Natural killer cell treated with Interleukin-12 subunit alpha and Interleukin-12 subunit beta and Interleukin-15 and Interleukin-18, amount 100 ng/mL, for 72 hours (primary cell): ENCODE measurements at regions not wholly inside any gene's neighbourhood (a gene's known extent, or its start where the extent isn't known, plus 50 kb on each side); places are given as distances from the start of the nearest gene placed in this dataset.
"Not testable (repeated sequence)": the region's sequence is repeated elsewhere in the genome, so short reads cannot be mapped to it uniquely, and the experiment has no call there.

Source experiments
- ATAC-seq, 2 donors: fragments of 150-1000 bp; cut with Tn5 transposase in 1 of 2; sonication (Bioruptor Pico), chemical (Tn5 transposase) in 1 of 2; 2 replicates each; pipeline ENCODE4 v1.10.0; 2021
- DNase-seq: peaks from one replicate; pipeline ENCODE4 v3.0.0; 2022; ENCODE audit warnings: low spot score
- H3K27ac Mint-ChIP-seq, 2 donors: 1 replicate in 1 of 2; 2 replicates in 1 of 2; pipeline ENCODE4 v1.8.0; 2022; ENCODE audit warnings: mixed read lengths in 2 of 2, mild to moderate bottlenecking in 1 of 2, moderate library complexity in 1 of 2
- H3K27me3 Mint-ChIP-seq, 2 donors: 1 replicate in 1 of 2; 2 replicates in 1 of 2; pipeline ENCODE4 v1.8.0; 2022; ENCODE audit warnings: mixed read lengths in 2 of 2
- H3K36me3 Mint-ChIP-seq: one replicate; pipeline ENCODE4 v1.8.0; 2022; ENCODE audit warnings: mixed read lengths
- H3K4me1 Mint-ChIP-seq, 2 donors: 1 replicate in 1 of 2; 2 replicates in 1 of 2; pipeline ENCODE4 v1.8.0; 2022; ENCODE audit warnings: low read depth in 2 of 2, mixed read lengths in 2 of 2, mild to moderate bottlenecking in 1 of 2
- H3K4me3 Mint-ChIP-seq: one replicate; pipeline ENCODE4 v1.8.0; 2022; ENCODE audit warnings: mixed read lengths
- H3K9me3 Mint-ChIP-seq: 2 replicates; pipeline ENCODE4 v1.8.0; 2022; ENCODE audit warnings: mixed read lengths

DNA sequence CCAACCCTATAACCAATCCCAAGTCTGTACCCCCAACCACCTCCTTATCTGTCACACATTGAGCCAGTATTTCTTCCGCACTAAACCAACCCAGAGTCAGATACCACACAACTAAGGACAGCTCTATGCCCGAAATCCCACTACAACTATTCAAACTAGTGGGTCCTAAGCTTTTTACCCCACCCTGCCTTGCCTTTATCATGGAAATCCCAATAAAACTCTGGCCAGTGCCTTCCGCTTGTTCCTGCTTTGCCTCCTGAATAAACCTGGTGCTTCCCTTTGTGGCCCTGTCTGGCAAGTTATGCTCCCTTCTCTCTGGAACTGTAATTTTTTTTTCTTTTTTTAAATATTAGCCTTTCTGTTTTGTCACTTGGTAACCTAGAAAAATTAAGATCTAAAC lies 493.3 kb upstream of the SYT1 start:
- H3K27ac Mint-ChIP-seq = no peak overlapping the region
- H3K9me3 Mint-ChIP-seq = peaks cover 26% of the 10 kb centered on the region
- DNase-seq (no peak), ATAC-seq (no peak)
- no peaks in the 10 kb centered on the region for H3K27me3 Mint-ChIP-seq
- H3K36me3 Mint-ChIP-seq = peaks cover 10% of the 10 kb centered on the region
- no peak overlapping the region for H3K4me3 Mint-ChIP-seq
- H3K4me1 Mint-ChIP-seq = no peaks in the 10 kb centered on the region

DNA sequence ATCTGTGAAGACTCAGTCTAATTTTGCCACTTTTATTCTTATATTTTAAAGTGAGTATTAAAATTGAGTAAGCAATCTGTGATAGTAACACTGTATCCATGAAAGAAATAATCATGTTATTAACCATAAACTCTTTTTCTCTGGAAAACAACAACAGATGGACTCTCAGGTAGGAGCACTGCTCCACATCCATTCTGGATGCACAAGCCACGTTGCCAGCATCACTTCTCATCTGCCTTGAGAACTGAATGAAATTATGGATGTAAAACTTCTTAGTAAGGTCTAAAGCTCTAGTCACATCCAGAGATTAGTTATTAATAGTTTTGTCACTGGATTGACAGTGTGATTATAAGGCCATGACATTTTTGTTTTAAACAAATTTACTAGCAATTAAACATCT lies 489.1 kb upstream of the SYT1 start:
- DNase-seq (no peak), ATAC-seq (no peak)
- Mint-ChIP-seq H3K36me3 (peaks cover 10% of the 10 kb centered on the region), H3K4me1 (no peaks in the 10 kb centered on the region), H3K4me3 (no peak overlapping the region), H3K27ac (no peak overlapping the region), H3K27me3 (no peaks in the 10 kb centered on the region), H3K9me3 (peaks cover 30% of the 10 kb centered on the region)

DNA sequence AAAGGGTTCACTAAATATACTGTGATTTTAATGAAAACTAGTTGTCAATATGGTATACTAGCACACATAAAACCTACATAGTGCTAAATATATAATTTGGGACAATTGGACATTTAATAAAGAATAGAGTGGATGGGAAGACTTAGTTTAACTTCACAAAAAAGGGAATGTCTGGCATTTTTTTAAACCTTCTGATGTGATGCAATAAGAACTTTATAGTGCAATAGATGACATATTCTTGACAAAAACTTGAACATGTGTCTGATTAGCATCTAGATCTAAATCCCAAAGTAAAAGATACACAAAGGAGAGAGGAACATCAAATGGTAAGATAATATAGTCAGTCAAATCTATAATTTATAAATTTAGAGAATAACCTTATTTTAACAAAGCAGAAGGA lies 488.3 kb upstream of the SYT1 start:
- Mint-ChIP-seq H3K36me3 (peaks cover 5% of the 10 kb centered on the region), H3K27me3 (no peaks in the 10 kb centered on the region), H3K4me3 (no peak overlapping the region), H3K27ac (no peak overlapping the region), H3K9me3 (peaks cover 24% of the 10 kb centered on the region), H3K4me1 (no peaks in the 10 kb centered on the region)
- DNase-seq (no peak), ATAC-seq (no peak)

DNA sequence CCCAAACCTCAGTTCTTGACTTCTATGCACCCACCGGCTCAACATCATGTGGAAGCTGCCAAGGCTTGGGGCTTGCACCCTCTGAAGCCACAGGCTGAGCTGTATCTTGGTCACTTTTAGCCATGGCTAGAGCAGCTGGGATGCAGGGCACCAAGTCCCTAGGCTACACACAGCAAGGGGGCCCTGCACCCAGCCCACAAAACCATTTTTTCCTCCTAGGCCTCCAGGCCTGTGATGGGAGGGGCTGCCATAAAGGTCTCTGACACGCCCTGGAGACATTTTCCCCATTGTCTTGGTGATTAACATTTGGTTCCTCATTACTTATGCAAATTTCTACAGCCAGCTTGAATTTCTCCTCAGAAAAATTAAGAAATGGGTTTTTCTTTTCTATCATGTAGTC lies 485.5 kb upstream of the SYT1 start:
- not testable (repeated sequence) for DNase-seq, H3K4me3 Mint-ChIP-seq, H3K27me3 Mint-ChIP-seq, ATAC-seq, H3K4me1 Mint-ChIP-seq, H3K27ac Mint-ChIP-seq, H3K36me3 Mint-ChIP-seq
- peaks cover 23% of the 10 kb centered on the region for H3K9me3 Mint-ChIP-seq

DNA sequence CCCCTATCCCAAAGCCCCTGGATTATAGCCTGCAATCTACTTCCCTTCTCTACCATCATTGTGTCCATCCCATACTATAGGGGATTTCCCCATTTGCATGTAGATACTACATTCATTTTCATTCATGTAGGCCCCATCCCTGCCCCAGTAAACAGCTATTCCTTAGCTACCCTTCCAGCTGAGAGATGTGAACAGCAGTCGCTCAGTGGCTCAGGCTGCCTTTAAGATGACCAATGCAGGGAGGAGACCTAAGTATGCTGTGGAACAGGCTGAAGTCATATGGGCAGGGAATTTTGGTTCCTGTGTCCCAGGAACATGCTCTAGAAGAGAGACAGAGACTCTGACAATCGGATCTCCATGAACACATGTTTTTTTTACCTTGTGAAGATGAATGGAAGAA lies 481.2 kb upstream of the SYT1 start:
- Mint-ChIP-seq H3K4me1 (no peaks in the 10 kb centered on the region), H3K4me3 (no peak overlapping the region), H3K36me3 (no peaks in the 10 kb centered on the region), H3K27ac (no peak overlapping the region), H3K9me3 (peaks cover 18% of the 10 kb centered on the region), H3K27me3 (no peaks in the 10 kb centered on the region)
- ATAC-seq (no peak), DNase-seq (no peak)

DNA sequence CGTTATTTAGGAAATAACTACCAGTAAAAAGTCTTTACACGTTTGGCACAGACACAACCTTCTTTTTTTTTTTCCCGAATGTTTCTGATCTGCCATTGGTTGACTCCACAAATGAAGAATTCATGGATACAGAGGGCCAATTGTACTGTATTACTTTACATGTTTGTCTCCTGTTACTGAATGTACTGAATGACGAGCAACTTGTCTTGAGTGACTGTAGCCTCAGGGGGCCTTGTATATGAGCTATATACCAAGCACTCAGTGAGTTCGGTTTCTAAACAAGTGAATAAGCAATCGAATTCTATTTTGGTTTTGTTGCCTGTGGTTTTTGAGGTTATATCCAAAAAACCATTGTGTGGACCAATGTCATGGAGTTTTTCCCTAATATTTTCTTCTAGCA lies 480.0 kb upstream of the SYT1 start:
- Mint-ChIP-seq H3K27me3 (no peaks in the 10 kb centered on the region), H3K36me3 (no peaks in the 10 kb centered on the region), H3K4me1 (no peaks in the 10 kb centered on the region), H3K27ac (no peak overlapping the region), H3K4me3 (no peak overlapping the region), H3K9me3 (peaks cover 15% of the 10 kb centered on the region)
- no peak for ATAC-seq
- DNase-seq = no peak

DNA sequence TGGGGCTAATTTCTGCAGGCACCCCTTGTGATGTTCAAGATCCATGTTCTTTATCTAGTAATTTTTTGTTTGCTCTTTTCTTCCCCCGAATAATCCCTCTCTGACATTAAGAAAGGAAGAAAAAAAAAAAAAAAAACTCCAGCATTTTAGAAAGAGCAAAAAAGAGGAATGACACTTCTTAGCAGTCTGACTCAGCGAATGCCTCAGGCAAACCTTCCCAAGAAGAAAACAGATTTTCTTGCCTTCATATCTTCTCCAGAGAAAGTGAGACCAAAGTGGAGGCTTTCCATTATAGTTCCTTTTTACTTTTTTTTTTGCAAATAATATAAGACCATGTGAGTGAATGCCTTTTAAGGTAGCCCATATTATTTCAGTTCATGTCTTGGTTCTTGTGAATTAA lies 479.0 kb upstream of the SYT1 start:
- no peaks in the 10 kb centered on the region for H3K4me1 Mint-ChIP-seq
- H3K27ac Mint-ChIP-seq = no peak overlapping the region
- DNase-seq (no peak), ATAC-seq (no peak)
- peaks cover 12% of the 10 kb centered on the region for H3K9me3 Mint-ChIP-seq
- H3K4me3 Mint-ChIP-seq = no peak overlapping the region
- H3K36me3 Mint-ChIP-seq = no peaks in the 10 kb centered on the region
- H3K27me3 Mint-ChIP-seq = no peaks in the 10 kb centered on the region

DNA sequence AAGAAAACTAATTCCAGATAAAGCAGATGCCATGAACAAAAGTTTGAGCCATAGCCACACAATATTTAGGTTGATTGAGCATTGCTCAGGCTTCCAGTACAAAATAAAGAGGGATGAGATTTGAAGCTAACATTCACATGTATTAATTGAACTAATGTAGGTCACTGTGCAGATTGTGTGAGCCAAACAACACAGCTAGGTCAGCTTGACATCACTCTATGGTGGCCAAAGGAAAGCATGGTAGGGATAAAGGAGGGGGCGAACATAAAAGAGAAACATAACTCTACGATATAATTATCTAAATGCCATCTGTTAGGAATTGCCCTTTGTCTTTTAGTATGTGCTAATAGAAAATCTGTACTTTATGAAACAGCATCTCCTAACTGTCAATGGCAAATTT lies 477.7 kb upstream of the SYT1 start:
- Mint-ChIP-seq H3K27me3 (no peaks in the 10 kb centered on the region), H3K4me1 (no peaks in the 10 kb centered on the region), H3K27ac (no peak overlapping the region), H3K4me3 (no peak overlapping the region), H3K36me3 (no peaks in the 10 kb centered on the region), H3K9me3 (peaks cover 12% of the 10 kb centered on the region)
- DNase-seq = no peak
- no peak for ATAC-seq

DNA sequence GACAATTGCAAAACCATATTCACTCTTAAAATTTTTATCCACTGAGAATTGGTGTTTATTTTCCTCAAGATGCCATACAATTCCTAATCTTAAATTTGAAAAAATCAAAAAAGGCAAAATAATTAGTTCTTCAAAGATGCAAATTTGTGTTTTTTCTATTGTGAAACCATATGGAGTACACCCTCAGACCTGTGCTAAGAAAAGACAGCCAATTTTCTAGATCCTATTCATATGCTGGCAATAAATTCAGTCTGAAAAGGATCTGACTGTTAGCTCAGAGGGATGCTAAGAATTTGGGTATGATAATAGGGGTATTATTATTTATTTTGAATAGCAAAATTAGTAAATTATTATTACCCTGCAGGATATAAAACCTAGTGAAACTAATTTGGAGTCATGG lies 476.9 kb upstream of the SYT1 start:
- no peaks in the 10 kb centered on the region for H3K4me1 Mint-ChIP-seq
- ATAC-seq = no peak
- H3K27ac Mint-ChIP-seq = no peak overlapping the region

DNA sequence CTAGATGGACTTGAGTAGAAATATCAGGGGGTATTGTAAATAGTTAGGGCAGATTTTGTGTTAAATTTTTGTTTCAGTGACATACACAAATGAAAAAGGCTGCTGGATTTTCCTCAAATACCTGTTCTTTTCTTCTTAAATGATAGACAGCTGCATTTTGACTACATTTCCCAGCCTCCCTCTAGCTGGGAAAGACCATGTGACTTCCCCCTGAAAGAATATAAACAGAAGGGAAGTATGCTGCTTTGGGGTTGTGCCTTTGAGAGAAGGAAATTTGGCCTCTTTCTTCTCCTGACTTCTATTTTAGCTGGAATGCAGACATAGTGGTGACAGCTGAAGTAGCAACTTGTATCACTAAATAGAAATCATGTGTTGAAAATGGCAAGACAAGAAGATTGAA lies 476.1 kb upstream of the SYT1 start:
- Mint-ChIP-seq H3K4me1 (no peaks in the 10 kb centered on the region), H3K4me3 (no peak overlapping the region), H3K27me3 (no peaks in the 10 kb centered on the region), H3K27ac (no peak overlapping the region), H3K9me3 (peaks cover 7% of the 10 kb centered on the region), H3K36me3 (no peaks in the 10 kb centered on the region)
- no peak for DNase-seq
- no peak for ATAC-seq

More for the DNA sequence above, 476.9 kb upstream of the SYT1 start:
- H3K27me3 Mint-ChIP-seq = no peaks in the 10 kb centered on the region
- H3K36me3 Mint-ChIP-seq = no peaks in the 10 kb centered on the region
- H3K4me3 Mint-ChIP-seq = no peak overlapping the region
- H3K9me3 Mint-ChIP-seq = peaks cover 10% of the 10 kb centered on the region
- no peak for DNase-seq

DNA sequence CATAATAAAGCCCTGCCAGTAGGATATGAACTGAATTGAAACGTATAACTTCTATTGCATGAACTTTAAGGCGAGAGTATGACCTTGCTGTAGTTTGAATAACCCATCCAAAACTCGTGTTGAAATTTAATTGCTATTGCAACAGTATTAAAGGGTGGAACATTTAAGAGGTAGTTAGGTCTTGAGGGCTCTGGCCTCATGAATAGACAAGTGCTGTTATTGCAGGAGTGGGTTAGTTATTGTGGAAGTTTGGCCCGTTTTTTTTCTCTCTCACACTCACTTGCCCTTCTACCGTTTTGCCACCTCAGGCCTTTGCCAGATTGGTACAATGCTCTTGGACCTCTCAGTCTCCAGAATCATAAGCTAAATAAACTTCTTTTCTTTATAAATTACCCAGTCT lies 473.7 kb upstream of the SYT1 start:
- Mint-ChIP-seq H3K27me3 (no peaks in the 10 kb centered on the region), H3K4me1 (no peaks in the 10 kb centered on the region), H3K4me3 (no peak overlapping the region), H3K27ac (no peak overlapping the region), H3K9me3 (peaks cover 4% of the 10 kb centered on the region), H3K36me3 (no peaks in the 10 kb centered on the region)
- DNase-seq (no peak), ATAC-seq (no peak)

DNA sequence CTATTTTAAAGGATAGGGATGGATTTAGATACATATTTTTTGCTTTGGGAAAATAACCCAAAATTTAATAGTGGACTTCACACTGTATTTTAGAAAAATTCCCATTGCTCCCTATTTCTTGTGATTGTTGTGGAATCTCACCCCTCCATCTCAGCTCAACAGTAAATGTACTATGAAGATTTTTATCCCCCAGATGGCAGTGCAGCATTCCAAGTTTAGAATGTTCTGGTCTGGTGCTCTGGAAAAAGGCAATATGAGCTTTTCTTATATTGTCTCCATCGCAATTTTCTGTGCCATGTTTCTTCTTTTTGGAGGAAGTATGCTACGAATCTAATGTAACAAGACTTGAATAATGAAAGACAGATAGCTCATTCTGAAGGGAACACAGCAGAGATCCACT lies 471.7 kb upstream of the SYT1 start:
- peaks cover 2% of the 10 kb centered on the region for H3K9me3 Mint-ChIP-seq
- no peak overlapping the region for H3K27ac Mint-ChIP-seq
- no peaks in the 10 kb centered on the region for H3K36me3 Mint-ChIP-seq
- H3K27me3 Mint-ChIP-seq = no peaks in the 10 kb centered on the region
- no peak for DNase-seq
- H3K4me1 Mint-ChIP-seq = no peaks in the 10 kb centered on the region
- no peak for ATAC-seq
- H3K4me3 Mint-ChIP-seq = no peak overlapping the region

DNA sequence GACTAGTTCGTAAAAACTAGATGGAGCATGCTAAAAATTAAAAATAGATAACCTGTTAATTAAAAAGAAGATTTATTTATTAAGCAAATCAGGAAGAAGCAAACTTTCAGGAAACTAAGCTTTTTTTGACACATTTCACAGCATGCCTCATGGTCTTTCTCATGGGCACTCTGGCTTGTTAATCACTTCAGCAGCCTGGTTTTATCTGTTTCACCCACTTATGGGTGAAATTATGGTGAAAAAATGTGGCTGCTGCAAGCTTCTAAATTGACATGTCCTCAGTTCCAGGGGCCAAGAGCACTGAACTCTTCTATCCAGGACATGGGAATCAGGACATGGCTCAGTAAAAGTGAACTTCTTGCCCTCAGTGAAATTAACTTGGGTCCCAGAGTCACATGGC lies 468.6 kb upstream of the SYT1 start:
- Mint-ChIP-seq H3K9me3 (peaks cover 4% of the 10 kb centered on the region), H3K36me3 (no peaks in the 10 kb centered on the region), H3K4me1 (no peaks in the 10 kb centered on the region), H3K27me3 (no peaks in the 10 kb centered on the region), H3K4me3 (no peak overlapping the region), H3K27ac (no peak overlapping the region)
- no peak for ATAC-seq
- no peak for DNase-seq

DNA sequence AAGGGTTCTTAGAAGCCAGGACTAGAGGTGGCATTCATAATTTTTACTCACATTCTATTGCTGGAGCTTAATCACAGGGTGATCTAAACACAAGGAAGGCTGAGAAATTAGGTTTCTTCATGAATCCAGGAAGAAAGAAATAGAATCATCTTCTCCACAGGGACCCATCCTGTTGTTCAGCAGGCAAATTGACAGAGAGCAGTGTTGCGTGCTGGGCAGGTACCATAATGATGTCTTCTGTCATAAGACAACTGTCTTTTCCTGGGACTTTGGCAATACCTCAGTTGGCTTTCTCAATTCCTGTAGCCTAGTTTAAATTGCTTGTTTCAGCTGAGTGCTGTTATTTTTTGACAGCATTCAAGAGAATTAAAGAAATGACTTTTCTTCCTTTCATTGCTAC lies 468.0 kb upstream of the SYT1 start:
- H3K9me3 Mint-ChIP-seq = peaks cover 4% of the 10 kb centered on the region
- no peaks in the 10 kb centered on the region for H3K4me1 Mint-ChIP-seq
- no peaks in the 10 kb centered on the region for H3K36me3 Mint-ChIP-seq
- no peaks in the 10 kb centered on the region for H3K27me3 Mint-ChIP-seq
- no peak overlapping the region for H3K4me3 Mint-ChIP-seq
- ATAC-seq = no peak
- no peak for DNase-seq
- no peak overlapping the region for H3K27ac Mint-ChIP-seq

DNA sequence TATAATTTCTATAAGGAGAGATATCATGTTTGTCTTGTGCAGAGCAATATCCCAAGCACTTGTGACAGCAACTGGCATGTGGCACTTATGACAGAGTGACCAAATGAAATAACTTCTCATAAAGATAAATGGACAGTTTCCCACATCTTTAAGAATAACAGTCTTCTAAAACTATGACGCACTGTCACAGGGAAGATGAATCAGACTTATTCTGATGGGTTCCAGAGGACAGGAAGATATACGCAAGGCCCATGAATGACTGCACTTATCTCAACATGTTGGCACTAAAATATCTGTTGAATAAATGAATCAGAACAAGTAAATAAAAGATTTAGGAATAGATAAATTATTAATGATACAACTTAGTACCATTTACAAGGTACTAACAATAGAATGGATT lies 465.8 kb upstream of the SYT1 start:
- Mint-ChIP-seq H3K9me3 (peaks cover 4% of the 10 kb centered on the region), H3K27ac (no peak overlapping the region), H3K36me3 (no peaks in the 10 kb centered on the region), H3K27me3 (no peaks in the 10 kb centered on the region), H3K4me3 (no peak overlapping the region), H3K4me1 (no peaks in the 10 kb centered on the region)
- DNase-seq (no peak), ATAC-seq (no peak)
